H1 (cell line): ENCODE measurements at regions not wholly inside any gene's neighbourhood (a gene's known extent, or its start where the extent isn't known, plus 50 kb on each side); places are given as distances from the start of the nearest gene placed in this dataset.

Source experiments
- CTCF ChIA-PET: fragments of 300-600 bp; sonication (Branson Sonifier 250); formaldehyde crosslinking; loops from one replicate; lab custom pipeline; 2021; ENCODE audit not compliant: partially characterized antibody; lab: Charles Lee
- POLR2A ChIA-PET: fragments of 300-600 bp; sonication (Branson Sonifier 250); formaldehyde crosslinking; loops from one replicate; lab custom pipeline; 2021; ENCODE audit warnings: inconsistent platforms; ENCODE audit not compliant: partially characterized antibody; lab: Charles Lee
- DNase-seq, 2 experiments: peaks; one replicate each; pipeline versions ENCODE4 v3.0.0 to v3.0.0-alpha.2; 2010 to 2022; ENCODE audit warnings: low spot score in 2 of 2, low read depth in 1 of 2, mixed read lengths in 1 of 2
- FAIRE-seq: peaks from 2 replicates; lab custom pipeline; 2011; peaks lifted over from hg19 to GRCh38; lab: Jason Lieb, UNC
- H2AFZ ChIP-seq: 2 replicates; pipeline ENCODE4 v1.8.1; 2012; ENCODE audit warnings: low read length, inconsistent platforms
- H2AK5ac ChIP-seq: 2 replicates; pipeline ENCODE4 v1.6.1; 2013; ENCODE audit warnings: low read depth, low read length
- H2BK120ac ChIP-seq: replicated peaks from 2 replicates; pipeline ENCODE3; 2013; ENCODE audit warnings: low read depth, low read length, inconsistent platforms
- H2BK12ac ChIP-seq: 2 replicates; pipeline ENCODE4 v1.6.1; 2013; ENCODE audit warnings: low read depth, low read length
- H2BK15ac ChIP-seq: 2 replicates; pipeline ENCODE4 v1.6.1; 2013; ENCODE audit warnings: low read length
- H2BK20ac ChIP-seq: 2 replicates; pipeline ENCODE4 v1.6.1; 2013; ENCODE audit warnings: low read length
- H2BK5ac ChIP-seq: 2 replicates; pipeline ENCODE4 v1.6.1; 2013; ENCODE audit warnings: low read depth, low read length
- H3K14ac ChIP-seq: 2 replicates; pipeline ENCODE4 v1.6.1; 2013; ENCODE audit warnings: inconsistent platforms; ENCODE audit not compliant: insufficient read length
- H3K18ac ChIP-seq: 2 replicates; pipeline ENCODE4 v1.6.1; 2013; ENCODE audit warnings: low read length; ENCODE audit errors: extremely low read depth
- H3K23ac ChIP-seq: 2 replicates; pipeline ENCODE4 v1.6.1; 2013; ENCODE audit warnings: inconsistent platforms; ENCODE audit not compliant: insufficient read length
- H3K23me2 ChIP-seq: 2 replicates; pipeline ENCODE4 v1.6.1; 2013; ENCODE audit warnings: low read depth, low read length
- H3K27ac ChIP-seq: 2 replicates; pipeline ENCODE4 v1.6.1; 2011; ENCODE audit warnings: low read depth, low read length, inconsistent platforms
- H3K27me3 ChIP-seq, 4 experiments: replicated peaks in 1 of 4; 1 replicate in 1 of 4; 2 replicates in 3 of 4; pipeline versions ENCODE4 v1.6.1 to v1.8.1; 2011 to 2013; ENCODE audit warnings: low read length in 3 of 4, mild to moderate bottlenecking in 3 of 4, inconsistent platforms in 2 of 4, mixed read lengths in 2 of 4, moderate library complexity in 1 of 4; ENCODE audit not compliant: control insufficient read depth in 3 of 4, insufficient read depth in 3 of 4; ENCODE audit errors: extremely low read depth in 1 of 4
- H3K36me3 ChIP-seq, 4 experiments: 2 replicates each; pipeline versions ENCODE4 v1.6.1 to v1.8.1; 2011 to 2013; ENCODE audit warnings: mild to moderate bottlenecking in 4 of 4, low read length in 3 of 4, moderate library complexity in 2 of 4, control low read depth in 1 of 4, inconsistent platforms in 1 of 4; ENCODE audit not compliant: insufficient read depth in 4 of 4, control insufficient read depth in 2 of 4
- H3K4ac ChIP-seq: replicated peaks from 2 replicates; pipeline ENCODE3; 2013; ENCODE audit warnings: low read length, low read depth, mixed read lengths, inconsistent platforms; ENCODE audit not compliant: insufficient read length
- H3K4me1 ChIP-seq, 4 experiments: replicated peaks in 1 of 4; 1 replicate in 1 of 4; 2 replicates in 3 of 4; pipeline versions ENCODE4 v1.6.1 to v1.8.1; 2011 to 2013; ENCODE audit warnings: low read length in 3 of 4, inconsistent platforms in 2 of 4, mixed read lengths in 1 of 4; ENCODE audit not compliant: insufficient read depth in 4 of 4, control insufficient read depth in 3 of 4
- H3K4me2 ChIP-seq, 2 experiments: 2 replicates each; pipeline versions ENCODE4 v1.6.1 to v1.8.1; 2011 to 2013; ENCODE audit warnings: low read depth in 2 of 2, low read length in 2 of 2, control low read depth in 1 of 2, inconsistent platforms in 1 of 2, mild to moderate bottlenecking in 1 of 2; ENCODE audit not compliant: insufficient read depth in 1 of 2
- H3K4me3 ChIP-seq, 4 experiments: fragments of 200-600, 300-600 bp in 1 of 4; sonication (generic), shearing (Covaris generic), sonication (Bioruptor Twin) in 1 of 4; 2 replicates each; pipeline versions ENCODE4 v1.5.1 to v1.8.1; 2011 to 2016; ENCODE audit warnings: low read length in 4 of 4, low read depth in 3 of 4, control low read depth in 2 of 4, inconsistent platforms in 2 of 4, mild to moderate bottlenecking in 2 of 4, mixed read lengths in 1 of 4, moderate library complexity in 1 of 4; ENCODE audit not compliant: insufficient read depth in 2 of 4; ENCODE audit errors: extremely low read depth in 1 of 4
- H3K56ac ChIP-seq: replicated peaks from 2 replicates; pipeline ENCODE3; 2013; ENCODE audit warnings: low read depth, mild to moderate bottlenecking, mixed read lengths, low read length, inconsistent platforms; ENCODE audit not compliant: insufficient read length
- H3K79me1 ChIP-seq: 2 replicates; pipeline ENCODE4 v1.6.1; 2013; ENCODE audit warnings: low read depth, low read length, control low read depth
- H3K79me2 ChIP-seq, 2 experiments: 2 replicates each; pipeline versions ENCODE4 v1.6.1 to v1.8.1; 2012 to 2013; ENCODE audit warnings: low read length in 2 of 2, mild to moderate bottlenecking in 2 of 2, inconsistent platforms in 1 of 2; ENCODE audit not compliant: insufficient read depth in 2 of 2, control insufficient read depth in 1 of 2
- H3K9ac ChIP-seq, 4 experiments: replicated peaks in 1 of 4; 1 replicate in 1 of 4; 2 replicates in 3 of 4; pipeline versions ENCODE4 v1.6.1 to v1.8.1; 2011 to 2013; ENCODE audit warnings: low read depth in 3 of 4, low read length in 3 of 4, control low read depth in 2 of 4, mild to moderate bottlenecking in 2 of 4, moderate library complexity in 2 of 4, inconsistent platforms in 1 of 4; ENCODE audit errors: extremely low read depth in 1 of 4
- H3K9me3 ChIP-seq, 2 experiments: 2 replicates each; pipeline versions ENCODE4 v1.6.1 to v1.8.1; 2012 to 2013; ENCODE audit warnings: mild to moderate bottlenecking in 2 of 2, moderate library complexity in 2 of 2, control low read depth in 1 of 2, inconsistent platforms in 1 of 2, low read depth in 1 of 2, low read length in 1 of 2, mixed read lengths in 1 of 2; ENCODE audit not compliant: insufficient read depth in 2 of 2
- H4K20me1 ChIP-seq, 2 experiments: replicated peaks in 1 of 2; 2 replicates each; pipeline versions ENCODE3 to v1.8.1; 2011 to 2013; ENCODE audit warnings: inconsistent platforms in 2 of 2, low read length in 2 of 2, mild to moderate bottlenecking in 1 of 2; ENCODE audit not compliant: insufficient read depth in 2 of 2, control insufficient read depth in 1 of 2
- H4K5ac ChIP-seq: 2 replicates; pipeline ENCODE4 v1.6.1; 2013; ENCODE audit warnings: low read length, low read depth, mixed read lengths, inconsistent platforms; ENCODE audit not compliant: insufficient read length
- H4K8ac ChIP-seq: 2 replicates; pipeline ENCODE4 v1.8.0; 2013; ENCODE audit warnings: mild to moderate bottlenecking, moderate library complexity, low read length, inconsistent platforms; ENCODE audit not compliant: insufficient read depth; ENCODE audit errors: extremely low read depth
- H4K91ac ChIP-seq: replicated peaks from 2 replicates; pipeline ENCODE3; 2013; ENCODE audit warnings: low read length, mixed read lengths, inconsistent platforms; ENCODE audit not compliant: insufficient read length
- CEBPB ChIP-seq: IDR thresholded peaks from 2 replicates; pipeline ENCODE4 v1.6.1; 2012; ENCODE audit warnings: low read depth, low read length
- EP300 ChIP-seq, 2 experiments: IDR thresholded peaks; 1 replicate in 1 of 2; 2 replicates in 1 of 2; pipeline ENCODE4 v1.6.1; 2011 to 2012; ENCODE audit warnings: low read depth in 2 of 2, low read length in 2 of 2, mild to moderate bottlenecking in 2 of 2, borderline replicate concordance in 1 of 2, inconsistent platforms in 1 of 2, moderate library complexity in 1 of 2
- KDM1A ChIP-seq: fragments of 200-600, 300-600 bp; sonication (generic); IDR thresholded peaks from 2 replicates; pipeline ENCODE4 v1.7.1; 2016; ENCODE audit warnings: mild to moderate bottlenecking, low read length, borderline replicate concordance
- KDM4A ChIP-seq: IDR thresholded peaks from one replicate; pipeline ENCODE4 v1.7.1; 2012; ENCODE audit warnings: low read depth, mild to moderate bottlenecking, moderate library complexity, low read length, inconsistent platforms; ENCODE audit not compliant: severe bottlenecking
- MAFK ChIP-seq: IDR thresholded peaks from 2 replicates; pipeline ENCODE4 v1.6.1; 2012; ENCODE audit warnings: low read depth, mild to moderate bottlenecking, improper control_type of control experiment, low read length
- NANOG ChIP-seq: IDR thresholded peaks from 2 replicates; pipeline ENCODE4 v1.6.1; 2011; ENCODE audit warnings: low read length, low read depth, mild to moderate bottlenecking, inconsistent platforms; ENCODE audit not compliant: insufficient read depth, poor library complexity, severe bottlenecking
- RXRA ChIP-seq: IDR thresholded peaks from 2 replicates; pipeline ENCODE4 v1.6.1; 2011; ENCODE audit warnings: low read depth, mild to moderate bottlenecking, low read length, moderate library complexity; ENCODE audit not compliant: insufficient read depth
- SRF ChIP-seq: IDR thresholded peaks from 2 replicates; pipeline ENCODE4 v1.6.1; 2011; ENCODE audit warnings: mild to moderate bottlenecking, low read depth, low read length, moderate library complexity
- TCF12 ChIP-seq: IDR thresholded peaks from 2 replicates; pipeline ENCODE4 v1.6.1; 2011; ENCODE audit warnings: low read depth, mild to moderate bottlenecking, low read length
- TEAD4 ChIP-seq: IDR thresholded peaks from 2 replicates; pipeline ENCODE4 v1.6.1; 2012; ENCODE audit warnings: low read depth, low read length, inconsistent platforms, mixed read lengths
- WGBS, 2 experiments: shearing (Covaris generic) in 1 of 2; methylation state at CpG; one replicate each; pipeline versions ENCODE4 v1.1.6 to v1.1.7; 2013 to 2015; ENCODE audit warnings: low lambda C conversion rate in 2 of 2, mixed read lengths in 2 of 2, inconsistent platforms in 1 of 2, low coverage in 1 of 2, missing lambda C conversion rate in 1 of 2; ENCODE audit not compliant: insufficient replicate concordance in 2 of 2, insufficient coverage in 1 of 2, insufficient read length in 1 of 2; ENCODE audit errors: extremely low coverage in 1 of 2, missing lambda C conversion rate in 1 of 2; 5-methylcytosine and 5-hydroxymethylcytosine counted together
- TF ChIP-seq, protein P1 (sequence below), 3 experiments: IDR thresholded peaks; 1 replicate in 2 of 3; 2 replicates in 1 of 3; pipeline versions ENCODE4 v1.5.1 to v1.6.1; 2011; ENCODE audit warnings: low read length in 3 of 3, mild to moderate bottlenecking in 3 of 3, inconsistent platforms in 2 of 3, low read depth in 1 of 3, moderate library complexity in 1 of 3; ENCODE audit not compliant: insufficient read depth in 1 of 3; ENCODE audit errors: control extremely low read depth in 1 of 3

DNA sequence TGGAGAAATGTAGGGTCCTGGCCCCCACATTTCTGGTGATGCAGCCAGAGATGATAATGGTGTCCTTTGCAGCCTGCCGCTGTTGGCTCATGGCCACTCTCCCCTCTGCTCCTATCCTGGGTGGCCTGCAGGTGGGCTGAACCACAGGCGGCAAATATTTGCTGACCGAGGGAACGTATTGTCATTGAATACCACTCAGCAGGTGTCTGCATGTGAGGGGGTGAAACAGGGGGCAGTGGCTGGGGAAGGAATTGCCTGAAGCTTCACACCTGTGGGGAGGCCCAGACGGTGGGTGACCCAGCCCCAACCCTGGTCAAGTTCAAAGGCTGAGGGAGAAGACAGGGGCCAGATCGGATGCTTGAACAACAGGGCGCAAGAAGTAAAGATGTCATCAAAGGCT is 73.3 kb upstream of the WNT11 start:
- Histone ChIP-seq H3K4me2 (no peak overlapping the region; a peak in 1 of 4 replicates), H3K27ac (no peak overlapping the region), H2BK12ac (no peak overlapping the region), H2BK120ac (no peak overlapping the region), H3K4ac (no peak overlapping the region), H3K4me1 (peaks cover 5 to 33% (median 13%) of the 10 kb centered on the region in 4 experiments), H2BK15ac (no peak overlapping the region), H3K14ac (no peak overlapping the region), H2BK5ac (no peak overlapping the region), H3K9ac (no peak overlapping the region), H3K36me3 (no peaks in the 10 kb centered on the region), H4K8ac (no peak overlapping the region), H3K27me3 (peaks cover 0 to 7% (median 2%) of the 10 kb centered on the region in 4 experiments; a peak in 2 of 7 replicates), H3K79me1 (no peaks in the 10 kb centered on the region), H3K79me2 (no peaks in the 10 kb centered on the region), H4K5ac (no peak overlapping the region), H3K9me3 (peaks cover 0 to 3% of the 10 kb centered on the region in 2 experiments; a peak in 1 of 4 replicates), H3K23me2 (no peaks in the 10 kb centered on the region), H4K20me1 (no peaks in the 10 kb centered on the region), H3K4me3 (no peak overlapping the region), H2BK20ac (no peak overlapping the region), H4K91ac (no peak overlapping the region), H2AK5ac (no peak overlapping the region), H3K56ac (no peak overlapping the region), H3K23ac (no peak overlapping the region), H2AFZ (no peak overlapping the region), H3K18ac (peak overlapping the region; percentile 78; the same call in 1 of the 2 replicates)
- no peak for FAIRE-seq
- peak; percentile 34; the same call in 1 of the 2 replicates for TF ChIP-seq MAFK
- TF ChIP-seq SRF, result no peak
- TF ChIP-seq TEAD4, result peak; percentile 65
- TF ChIP-seq CEBPB, result no peak
- TF ChIP-seq EP300 (IDR thresholded peaks at IDR 0.05; ENCODE audit: borderline replicate concordance in 1 of 2, low read depth in 2 of 2, low read length in 2 of 2), result peak; percentile 17 to 27; a peak in 2 of 3 replicates
- no peak for TF ChIP-seq KDM4A
- TF ChIP-seq NANOG, result peak; percentile 27
- TF ChIP-seq, protein P1, sequence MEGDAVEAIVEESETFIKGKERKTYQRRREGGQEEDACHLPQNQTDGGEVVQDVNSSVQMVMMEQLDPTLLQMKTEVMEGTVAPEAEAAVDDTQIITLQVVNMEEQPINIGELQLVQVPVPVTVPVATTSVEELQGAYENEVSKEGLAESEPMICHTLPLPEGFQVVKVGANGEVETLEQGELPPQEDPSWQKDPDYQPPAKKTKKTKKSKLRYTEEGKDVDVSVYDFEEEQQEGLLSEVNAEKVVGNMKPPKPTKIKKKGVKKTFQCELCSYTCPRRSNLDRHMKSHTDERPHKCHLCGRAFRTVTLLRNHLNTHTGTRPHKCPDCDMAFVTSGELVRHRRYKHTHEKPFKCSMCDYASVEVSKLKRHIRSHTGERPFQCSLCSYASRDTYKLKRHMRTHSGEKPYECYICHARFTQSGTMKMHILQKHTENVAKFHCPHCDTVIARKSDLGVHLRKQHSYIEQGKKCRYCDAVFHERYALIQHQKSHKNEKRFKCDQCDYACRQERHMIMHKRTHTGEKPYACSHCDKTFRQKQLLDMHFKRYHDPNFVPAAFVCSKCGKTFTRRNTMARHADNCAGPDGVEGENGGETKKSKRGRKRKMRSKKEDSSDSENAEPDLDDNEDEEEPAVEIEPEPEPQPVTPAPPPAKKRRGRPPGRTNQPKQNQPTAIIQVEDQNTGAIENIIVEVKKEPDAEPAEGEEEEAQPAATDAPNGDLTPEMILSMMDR (IDR thresholded peaks at IDR 0.05; ENCODE audit: control extremely low read depth in 1 of 3, insufficient read depth in 1 of 3, low read depth in 1 of 3, low read length in 3 of 3), result no peak
- no peak for TF ChIP-seq KDM1A
- TF ChIP-seq TCF12, result 0 out of 2 replicates have a peak, but pooled peaks have one; percentile 62
- TF ChIP-seq RXRA, result peak; percentile 75; the same call in 1 of the 2 replicates
- ChIA-PET CTCF (interaction anchor here (0.6 to 3.4 kb wide), 5 partner anchors 10 to 407 kb away, joined by 3 to 12 read pairs (median 3); no protein-coding TSS in a partner anchor), POLR2A (interaction anchor here (1.2 kb wide), 1 partner anchor 24 kb away, joined by 3 read pairs; no protein-coding TSS in a partner anchor)
- DNase-seq, result peak in 1 of 2 experiments; percentile 19
- WGBS, 2 experiments, result 63% methylated on average over 7 of the region's 7 CpGs; no CpG with 5 or more reads in 1 of the 2 experiments
